ENCODE measurements at regions not wholly inside any gene's neighbourhood (a gene's known extent, or its start where the extent isn't known, plus 50 kb on each side); places are given as distances from the start of the nearest gene placed in this dataset.

GRCh38 chr3:22063500-22063899, 312.5 kb upstream of the ZNF385D start:
- H3K9me3 Mint-ChIP-seq (ENCODE audit: low read depth) = peaks cover 10% of the 10 kb centered on the region
- no peaks in the 10 kb centered on the region for H3K27me3 Mint-ChIP-seq
- no peak overlapping the region for H3K27ac Mint-ChIP-seq
- H3K4me1 Mint-ChIP-seq = no peaks in the 10 kb centered on the region
- H3K36me3 Mint-ChIP-seq = no peaks in the 10 kb centered on the region
- CTCF ChIA-PET = no interaction called here
- no peak for DNase-seq
- ATAC-seq = no peak
- no peak overlapping the region for H3K4me3 Mint-ChIP-seq

GRCh38 chr3:22068619-22069018, 317.6 kb upstream of the ZNF385D start:
- no peak for DNase-seq
- Mint-ChIP-seq H3K27me3 (no peaks in the 10 kb centered on the region), H3K27ac (no peak overlapping the region), H3K9me3 (ENCODE audit: low read depth) (peaks cover 19% of the 10 kb centered on the region), H3K36me3 (no peaks in the 10 kb centered on the region), H3K4me3 (no peak overlapping the region), H3K4me1 (no peaks in the 10 kb centered on the region)
- no peak for ATAC-seq
- CTCF ChIA-PET = no interaction called here

GRCh38 chr3:22088204-22088603, 337.2 kb upstream of the ZNF385D start:
- DNase-seq (no peak), ATAC-seq (no peak)
- no peaks in the 10 kb centered on the region for H3K27me3 Mint-ChIP-seq
- no peak overlapping the region for H3K27ac Mint-ChIP-seq
- no peak overlapping the region for H3K4me3 Mint-ChIP-seq
- CTCF ChIA-PET = no interaction called here
- no peaks in the 10 kb centered on the region for H3K36me3 Mint-ChIP-seq
- H3K4me1 Mint-ChIP-seq = no peaks in the 10 kb centered on the region
- H3K9me3 Mint-ChIP-seq (ENCODE audit: low read depth) = peaks cover 1% of the 10 kb centered on the region

- Mint-ChIP-seq H3K9me3 (ENCODE audit: low read depth) (no peaks in the 10 kb centered on the region), H3K27ac (no peak overlapping the region), H3K27me3 (no peaks in the 10 kb centered on the region), H3K4me1 (no peaks in the 10 kb centered on the region), H3K4me3 (no peak overlapping the region), H3K36me3 (no peaks in the 10 kb centered on the region)
- CTCF ChIA-PET = interaction anchor here (1.0 kb wide), 1 partner anchor 27 kb away, joined by 3 read pairs; no protein-coding TSS in a partner anchor
- no peak for ATAC-seq
- DNase-seq = no peak
Observed at GRCh38 chr3:22089284-22089683, 338.3 kb upstream of the ZNF385D start.

GRCh38 chr3:22091329-22091728, 340.3 kb upstream of the ZNF385D start:
- DNase-seq (no peak), ATAC-seq (no peak)
- no peak overlapping the region for H3K4me3 Mint-ChIP-seq
- CTCF ChIA-PET = no interaction called here
- H3K27ac Mint-ChIP-seq = no peak overlapping the region
- no peaks in the 10 kb centered on the region for H3K4me1 Mint-ChIP-seq
- H3K36me3 Mint-ChIP-seq = no peaks in the 10 kb centered on the region
- H3K9me3 Mint-ChIP-seq (ENCODE audit: low read depth) = no peaks in the 10 kb centered on the region
- no peaks in the 10 kb centered on the region for H3K27me3 Mint-ChIP-seq

- ATAC-seq = no peak
- Mint-ChIP-seq H3K4me3 (no peak overlapping the region), H3K27ac (no peak overlapping the region), H3K9me3 (ENCODE audit: low read depth) (peaks cover 4% of the 10 kb centered on the region), H3K4me1 (no peaks in the 10 kb centered on the region), H3K27me3 (no peaks in the 10 kb centered on the region), H3K36me3 (no peaks in the 10 kb centered on the region)
- DNase-seq = no peak
- CTCF ChIA-PET = no interaction called here
Observed at GRCh38 chr3:22098021-22098420, 347.0 kb upstream of the ZNF385D start.

DNA sequence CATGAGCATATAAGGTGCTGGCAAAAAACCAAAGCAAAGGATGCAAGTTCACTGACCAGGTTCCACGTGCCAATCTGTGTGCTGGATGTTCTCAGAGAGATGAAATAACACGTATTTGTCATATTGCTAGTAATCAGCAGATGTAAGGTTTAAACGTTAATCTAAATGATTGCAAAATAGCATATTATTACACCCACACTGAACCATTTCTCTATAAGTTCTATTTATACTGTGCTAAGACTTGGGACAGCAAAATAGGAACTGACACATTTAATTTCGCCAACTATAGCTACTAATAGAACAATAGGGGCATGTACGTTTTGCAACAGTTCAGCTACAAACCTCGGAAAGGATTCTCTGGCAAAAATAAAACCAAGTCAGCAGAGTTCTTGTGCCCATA, 350.3 kb upstream of the ZNF385D start:
- ATAC-seq = no peak
- Mint-ChIP-seq H3K27ac (no peak overlapping the region), H3K4me1 (no peaks in the 10 kb centered on the region)

GRCh38 chr3:22101811-22102210, 350.8 kb upstream of the ZNF385D start:
- Mint-ChIP-seq H3K4me1 (no peaks in the 10 kb centered on the region), H3K4me3 (no peak overlapping the region), H3K9me3 (ENCODE audit: low read depth) (peaks cover 7% of the 10 kb centered on the region), H3K27ac (no peak overlapping the region), H3K36me3 (no peaks in the 10 kb centered on the region), H3K27me3 (no peaks in the 10 kb centered on the region)
- DNase-seq = no peak
- CTCF ChIA-PET = no interaction called here
- ATAC-seq = no peak

More for the DNA sequence above, 350.3 kb upstream of the ZNF385D start:
- Mint-ChIP-seq H3K36me3 (no peaks in the 10 kb centered on the region), H3K9me3 (ENCODE audit: low read depth) (peaks cover 4% of the 10 kb centered on the region), H3K4me3 (no peak overlapping the region), H3K27me3 (no peaks in the 10 kb centered on the region)
- no peak for DNase-seq
- CTCF ChIA-PET = no interaction called here

DNA sequence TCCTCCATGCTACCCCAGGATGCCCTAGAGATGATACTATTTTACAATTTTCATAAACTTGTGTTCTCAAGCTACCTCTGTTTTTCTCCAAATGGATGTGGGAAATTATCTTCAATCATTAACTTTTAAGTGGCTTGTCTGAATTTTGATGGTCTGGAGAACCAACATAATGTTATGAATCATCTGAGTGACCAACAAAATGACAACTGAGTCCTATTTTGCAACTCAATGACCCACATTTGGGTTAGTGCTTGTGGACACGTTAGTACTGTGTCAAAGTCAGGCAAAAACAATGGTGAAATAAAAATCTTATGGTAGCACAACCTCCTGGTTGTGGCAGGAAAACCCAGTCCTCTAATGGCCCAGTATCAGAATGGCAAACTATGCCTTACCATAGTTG, 352.4 kb upstream of the ZNF385D start:
- ATAC-seq (no peak), DNase-seq (no peak)
- Mint-ChIP-seq H3K27ac (no peak overlapping the region), H3K9me3 (ENCODE audit: low read depth) (peaks cover 8% of the 10 kb centered on the region), H3K4me1 (no peaks in the 10 kb centered on the region), H3K36me3 (no peaks in the 10 kb centered on the region), H3K4me3 (no peak overlapping the region), H3K27me3 (no peaks in the 10 kb centered on the region)
- CTCF ChIA-PET = no interaction called here

GRCh38 chr3:22106213-22106896, 355.3 kb upstream of the ZNF385D start:
- CTCF ChIA-PET = no interaction called here
- ATAC-seq = no peak
- H3K4me1 Mint-ChIP-seq = no peaks in the 10 kb centered on the region

GRCh38 chr3:22111226-22111625, 360.2 kb upstream of the ZNF385D start:
- Mint-ChIP-seq H3K36me3 (no peaks in the 10 kb centered on the region), H3K4me3 (no peak overlapping the region), H3K9me3 (ENCODE audit: low read depth) (peaks cover 7% of the 10 kb centered on the region), H3K4me1 (no peaks in the 10 kb centered on the region), H3K27ac (no peak overlapping the region), H3K27me3 (no peaks in the 10 kb centered on the region)
- DNase-seq (no peak), ATAC-seq (no peak)
- CTCF ChIA-PET = no interaction called here

More at GRCh38 chr3:22106213-22106896, 355.3 kb upstream of the ZNF385D start:
- no peaks in the 10 kb centered on the region for H3K27me3 Mint-ChIP-seq
- no peak for DNase-seq
- H3K27ac Mint-ChIP-seq = no peak overlapping the region
- H3K9me3 Mint-ChIP-seq (ENCODE audit: low read depth) = peaks cover 7% of the 10 kb centered on the region
- H3K36me3 Mint-ChIP-seq = no peaks in the 10 kb centered on the region
- H3K4me3 Mint-ChIP-seq = no peak overlapping the region

- Mint-ChIP-seq H3K27me3 (no peaks in the 10 kb centered on the region), H3K27ac (no peak overlapping the region), H3K9me3 (ENCODE audit: low read depth) (peaks cover 3% of the 10 kb centered on the region), H3K36me3 (no peaks in the 10 kb centered on the region), H3K4me1 (no peaks in the 10 kb centered on the region), H3K4me3 (no peak overlapping the region)
- CTCF ChIA-PET = no interaction called here
- ATAC-seq = no peak
- no peak for DNase-seq
Observed at GRCh38 chr3:22113453-22113852, 362.4 kb upstream of the ZNF385D start.

GRCh38 chr3:22115581-22115980, 364.6 kb upstream of the ZNF385D start:
- DNase-seq (no peak), ATAC-seq (no peak)
- H3K36me3 Mint-ChIP-seq = no peaks in the 10 kb centered on the region
- CTCF ChIA-PET = no interaction called here
- H3K4me3 Mint-ChIP-seq = no peak overlapping the region
- H3K27me3 Mint-ChIP-seq = no peaks in the 10 kb centered on the region
- H3K27ac Mint-ChIP-seq = no peak overlapping the region
- no peaks in the 10 kb centered on the region for H3K4me1 Mint-ChIP-seq
- peaks cover 3% of the 10 kb centered on the region for H3K9me3 Mint-ChIP-seq (ENCODE audit: low read depth)

- Mint-ChIP-seq H3K4me1 (no peaks in the 10 kb centered on the region), H3K36me3 (no peaks in the 10 kb centered on the region), H3K4me3 (no peak overlapping the region), H3K9me3 (ENCODE audit: low read depth) (no peaks in the 10 kb centered on the region), H3K27ac (no peak overlapping the region), H3K27me3 (no peaks in the 10 kb centered on the region)
- DNase-seq (no peak), ATAC-seq (no peak)
- CTCF ChIA-PET = interaction anchor here (1.1 kb wide), 1 partner anchor 28 kb away, joined by 3 read pairs; no protein-coding TSS in a partner anchor
Observed at GRCh38 chr3:22117091-22117490, 366.1 kb upstream of the ZNF385D start.

Data from activated CD8-positive, alpha-beta memory T cell treated with anti-CD3 and anti-CD28 coated beads, Interleukin-2, amount 10 ng/mL, durations not matched to agents 7 days and 5 days (primary cell).